HCT116 (cell line): ENCODE measurements at regions not wholly inside any gene's neighbourhood (a gene's known extent, or its start where the extent isn't known, plus 50 kb on each side); places are given as distances from the start of the nearest gene placed in this dataset.

Experiments used
- ATAC-seq: fragments of 200-7000 bp; cut with Tn5 transposase; 2 replicates; pipeline ENCODE4 v1.9.1; 2020; ENCODE audit warnings: mild to moderate bottlenecking, moderate library complexity
- BruUV-seq: library from RNA; stranded (reverse); fragments of 400-500 nt; replicated peaks from 2 replicates; lab custom pipeline; 2021; lab: Mats Ljungman, UMichigan
- CTCF ChIA-PET: fragments of 300-600 bp; sonication (Branson Sonifier 250); formaldehyde crosslinking; loops from one replicate; lab custom pipeline; 2021; ENCODE audit warnings: antibody characterized with exemption; lab: Charles Lee
- POLR2A ChIA-PET: fragments of 300-600, 350-600 bp; sonication (Branson Sonifier 250); formaldehyde crosslinking; loops from one replicate; lab custom pipeline; 2021; ENCODE audit warnings: antibody characterized with exemption; lab: Charles Lee
- RAD21 ChIA-PET, 2 experiments: fragments of 300-600 bp; sonication (Branson Sonifier 250); formaldehyde crosslinking; loops; one replicate each; lab custom pipeline; 2023; ENCODE audit warnings: low total read pairs in 2 of 2; ENCODE audit not compliant: uncharacterized antibody in 2 of 2, unreplicated experiment in 2 of 2, low non-redundant PET in 1 of 2; lab: Charles Lee
- DNase-seq: peaks from one replicate; pipeline ENCODE4 v3.0.0-alpha.2; 2010; ENCODE audit warnings: low read depth, low spot score
- H2AFZ ChIP-seq: fragments of 200-600 bp; shearing (Covaris generic), sonication (generic); 2 replicates; pipeline ENCODE4 v1.6.1; 2017; ENCODE audit warnings: low read depth, mixed run types, mixed read lengths, antibody characterized with exemption, low read length; ENCODE audit not compliant: poor library complexity, severe bottlenecking
- H3K27ac ChIP-seq: 2 replicates; pipeline ENCODE4 v1.5.1; 2012; ENCODE audit warnings: low read depth, low read length
- H3K27me3 ChIP-seq: fragments of 200-600 bp; sonication (generic); 2 replicates; pipeline ENCODE4 v1.6.1; 2016; ENCODE audit warnings: mixed run types, low read length, mixed read lengths; ENCODE audit not compliant: insufficient read depth
- H3K36me3 ChIP-seq, 2 experiments: fragments of 200-500 bp in 1 of 2; fragments of 200-600 bp in 1 of 2; sonication (Bioruptor generic) in 1 of 2; sonication (generic) in 1 of 2; 2 replicates each; pipeline versions ENCODE4 v1.5.1 to v1.6.1; 2014 to 2016; ENCODE audit warnings: low read length in 2 of 2, inconsistent platforms in 1 of 2, mixed read lengths in 1 of 2, mixed run types in 1 of 2; ENCODE audit not compliant: insufficient read depth in 2 of 2, control insufficient read depth in 1 of 2
- H3K4me1 ChIP-seq, 2 experiments: fragments of 200-600 bp in 1 of 2; sonication (generic) in 1 of 2; 2 replicates each; pipeline versions ENCODE4 v1.5.1 to v1.6.1; 2012 to 2017; ENCODE audit warnings: low read length in 2 of 2, inconsistent platforms in 1 of 2, mild to moderate bottlenecking in 1 of 2, mixed read lengths in 1 of 2, mixed run types in 1 of 2, moderate library complexity in 1 of 2; ENCODE audit not compliant: insufficient read depth in 2 of 2, control insufficient read depth in 1 of 2
- H3K4me2 ChIP-seq: fragments of 200-600 bp; sonication (generic); 2 replicates; pipeline ENCODE4 v1.6.1; 2017; ENCODE audit warnings: mixed run types, low read length, mixed read lengths
- H3K4me3 ChIP-seq, 2 experiments: fragments of 200-600 bp in 1 of 2; sonication (generic) in 1 of 2; replicated peaks in 1 of 2; 2 replicates each; pipeline ENCODE4 v1.5.1; 2011 to 2016; ENCODE audit warnings: low read length in 2 of 2, control low read depth in 1 of 2, low read depth in 1 of 2, mild to moderate bottlenecking in 1 of 2, mixed read lengths in 1 of 2, mixed run types in 1 of 2
- H3K79me2 ChIP-seq: fragments of 200-600 bp; sonication (generic); 2 replicates; pipeline ENCODE4 v1.6.1; 2017; ENCODE audit warnings: mild to moderate bottlenecking, mixed run types, low read length, moderate library complexity, mixed read lengths; ENCODE audit not compliant: insufficient read depth
- H3K9ac ChIP-seq: fragments of 200-600 bp; sonication (generic); 2 replicates; pipeline ENCODE4 v1.6.1; 2016; ENCODE audit warnings: low read length, mixed read lengths
- H3K9me2 ChIP-seq: fragments of 200-600 bp; sonication (generic), shearing (Covaris generic); 2 replicates; pipeline ENCODE4 v1.6.1; 2017; ENCODE audit warnings: mixed run types, mild to moderate bottlenecking, moderate library complexity; ENCODE audit not compliant: insufficient read depth
- H3K9me3 ChIP-seq, 2 experiments: fragments of 200-500 bp in 1 of 2; fragments of 200-600 bp in 1 of 2; sonication (Bioruptor generic) in 1 of 2; sonication (generic) in 1 of 2; 2 replicates each; pipeline ENCODE4 v1.6.1; 2014 to 2017; ENCODE audit warnings: low read length in 2 of 2, mixed read lengths in 2 of 2, inconsistent platforms in 1 of 2, low read depth in 1 of 2, mild to moderate bottlenecking in 1 of 2, mixed run types in 1 of 2, moderate library complexity in 1 of 2; ENCODE audit not compliant: control insufficient read depth in 1 of 2, insufficient read depth in 1 of 2
- H4K20me1 ChIP-seq: fragments of 200-600 bp; sonication (generic), shearing (Covaris generic); 2 replicates; pipeline ENCODE4 v1.6.1; 2017; ENCODE audit warnings: mixed run types, mild to moderate bottlenecking, moderate library complexity; ENCODE audit not compliant: insufficient read depth
- ATF3 ChIP-seq: IDR thresholded peaks from 2 replicates; pipeline ENCODE4 v1.6.1; 2012
- CBX3 ChIP-seq: IDR thresholded peaks from 2 replicates; pipeline ENCODE4 v1.6.1; 2012; ENCODE audit warnings: low read depth
- CEBPB ChIP-seq: IDR thresholded peaks from 2 replicates; pipeline ENCODE4 v1.6.1; 2012; ENCODE audit warnings: low read depth
- CTCF ChIP-seq, 3 experiments: fragments of 200-600 bp in 1 of 3; sonication (generic) in 1 of 3; IDR thresholded peaks in 2 of 3; conservative IDR thresholded peaks in 1 of 3; 2 replicates each; pipeline ENCODE4 v1.5.1; 2012 to 2017; ENCODE audit warnings: low read depth in 2 of 3, low read length in 2 of 3, antibody characterized with exemption in 1 of 3, borderline replicate concordance in 1 of 3, control low read depth in 1 of 3, mild to moderate bottlenecking in 1 of 3, mixed read lengths in 1 of 3, mixed run types in 1 of 3, moderate library complexity in 1 of 3; ENCODE audit not compliant: insufficient read depth in 1 of 3
- EGR1 ChIP-seq: IDR thresholded peaks from 2 replicates; pipeline ENCODE4 v1.6.1; 2012; ENCODE audit warnings: low read depth
- ELF1 ChIP-seq: IDR thresholded peaks from 2 replicates; pipeline ENCODE4 v1.6.1; 2012; ENCODE audit warnings: low read depth, borderline replicate concordance
- EZH2phosphoT487 ChIP-seq: fragments of 200-600 bp; IDR thresholded peaks from 2 replicates; pipeline ENCODE4 v1.6.1; 2018; ENCODE audit warnings: antibody characterized with exemption, borderline replicate concordance
- JUND ChIP-seq: IDR thresholded peaks from 2 replicates; pipeline ENCODE4 v1.6.1; 2012
- POLR2A ChIP-seq: IDR thresholded peaks from 2 replicates; pipeline ENCODE4 v1.7.0; 2011; ENCODE audit warnings: borderline replicate concordance; ENCODE audit not compliant: insufficient read depth, insufficient read length; ENCODE audit errors: extremely low read depth
- POLR2AphosphoS5 ChIP-seq: IDR thresholded peaks from 2 replicates; pipeline ENCODE4 v1.6.1; 2011; ENCODE audit warnings: mild to moderate bottlenecking, low read depth, low read length, moderate library complexity
- SIN3A ChIP-seq: IDR thresholded peaks from 2 replicates; pipeline ENCODE4 v1.6.1; 2012; ENCODE audit warnings: low read depth
- SRF ChIP-seq: IDR thresholded peaks from 2 replicates; pipeline ENCODE4 v1.6.1; 2012; ENCODE audit warnings: low read depth
- TCF7L2 ChIP-seq: IDR thresholded peaks from 2 replicates; pipeline ENCODE4 v1.7.0; 2011; ENCODE audit warnings: borderline replicate concordance, inconsistent platforms; ENCODE audit not compliant: insufficient read depth, insufficient read length; ENCODE audit errors: extremely low read depth
- ZBTB33 ChIP-seq: IDR thresholded peaks from 2 replicates; pipeline ENCODE4 v1.6.1; 2011; ENCODE audit warnings: mild to moderate bottlenecking, low read length, moderate library complexity; ENCODE audit not compliant: insufficient replicate concordance; ENCODE audit errors: extremely low read depth
- ZFX ChIP-seq: fragments of 450-650 bp; IDR thresholded peaks from 2 replicates; pipeline ENCODE4 v1.6.1; 2017
- ZNF274 ChIP-seq: fragments of 200-500 bp; sonication (Bioruptor generic); IDR thresholded peaks from 2 replicates; pipeline ENCODE4 v1.6.1; 2014; ENCODE audit warnings: mild to moderate bottlenecking, low read depth, low read length, inconsistent platforms
- intact Hi-C: fragments of 100-400 bp; cut with micrococcal nuclease; formaldehyde crosslinking; loops from 2 replicates; pipeline ENCODE4 v1.10.0; 2022

- TF ChIP-seq POLR2A (no peak), ZFX (no peak), CTCF (IDR thresholded peaks at IDR 0.05 in 2 of 3, conservative IDR thresholded peaks at IDR 0.05 in 1 of 3; ENCODE audit: borderline replicate concordance in 1 of 3, insufficient read depth in 1 of 3, low read depth in 2 of 3, low read length in 2 of 3) (no peak), EGR1 (no peak), POLR2AphosphoS5 (no peak), EZH2phosphoT487 (no peak), TCF7L2 (no peak)
These were observed 1110.2 kb downstream of the TAF11L14 start (continued) for GRCh38 chr5:18744441-18744840.

- POLR2A ChIA-PET, result no interaction called here
- BruUV-seq, result no TSS peak
- H3K27ac ChIP-seq, result no peak overlapping the region
- no peaks in the 10 kb centered on the region for H3K79me2 ChIP-seq
- peaks cover 0 to under 1% of the 10 kb centered on the region in 2 experiments; a peak in 1 of 4 replicates for H3K9me3 ChIP-seq
- no peak overlapping the region for H3K4me3 ChIP-seq
- no peaks in the 10 kb centered on the region for H4K20me1 ChIP-seq
- DNase-seq (no peak), ATAC-seq (no peak)
- no peaks in the 10 kb centered on the region for H3K9me2 ChIP-seq
- CTCF ChIA-PET, result no interaction called here
- H3K27me3 ChIP-seq, result no peaks in the 10 kb centered on the region
- H3K9ac ChIP-seq, result no peak overlapping the region
- RAD21 ChIA-PET, result no interaction called here
- H3K4me2 ChIP-seq, result no peak overlapping the region
- no peak overlapping the region for H2AFZ ChIP-seq
- H3K36me3 ChIP-seq, result no peaks in the 10 kb centered on the region
- intact Hi-C loops, result no loop called here
- no peaks in the 10 kb centered on the region for H3K4me1 ChIP-seq
- TF ChIP-seq TCF7L2 (no peak), ZNF274 (no peak), CEBPB (no peak), ATF3 (no peak), POLR2A (no peak), SIN3A (no peak), ZBTB33 (no peak), ELF1 (no peak), JUND (no peak), CBX3 (no peak), CTCF (IDR thresholded peaks at IDR 0.05 in 2 of 3, conservative IDR thresholded peaks at IDR 0.05 in 1 of 3; ENCODE audit: borderline replicate concordance in 1 of 3, insufficient read depth in 1 of 3, low read depth in 2 of 3, low read length in 2 of 3) (no peak), SRF (no peak)
These were observed 1111.1 kb downstream of the TAF11L14 start for GRCh38 chr5:18745042-18745987.
